ENCODE measurements at regions not wholly inside any gene's neighbourhood (a gene's known extent, or its start where the extent isn't known, plus 50 kb on each side); places are given as distances from the start of the nearest gene placed in this dataset.

DNA sequence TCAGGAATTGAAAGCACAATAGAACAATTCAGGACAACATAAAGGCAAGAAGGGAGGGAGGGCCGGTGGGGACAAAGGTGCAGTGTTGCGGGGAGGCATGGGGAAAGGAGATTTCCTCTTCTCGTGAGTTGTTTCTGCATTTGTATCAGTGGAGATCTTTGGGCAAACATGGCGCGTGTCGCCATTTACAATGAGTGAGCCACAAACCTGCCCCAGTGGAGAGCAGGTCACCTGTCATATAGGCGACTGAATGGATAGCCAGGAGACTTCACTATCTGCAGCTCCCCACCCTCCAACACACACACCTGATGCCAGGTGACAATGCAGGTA lies 87.7 kb upstream of the SLC45A1 start:
- TF ChIP-seq CTCF (IDR thresholded peaks at IDR 0.05): no peak
- TF ChIP-seq POLR2AphosphoS5 (IDR thresholded peaks at IDR 0.05; ENCODE audit: low read depth, low read length): no peak
- TF ChIP-seq, protein P1, sequence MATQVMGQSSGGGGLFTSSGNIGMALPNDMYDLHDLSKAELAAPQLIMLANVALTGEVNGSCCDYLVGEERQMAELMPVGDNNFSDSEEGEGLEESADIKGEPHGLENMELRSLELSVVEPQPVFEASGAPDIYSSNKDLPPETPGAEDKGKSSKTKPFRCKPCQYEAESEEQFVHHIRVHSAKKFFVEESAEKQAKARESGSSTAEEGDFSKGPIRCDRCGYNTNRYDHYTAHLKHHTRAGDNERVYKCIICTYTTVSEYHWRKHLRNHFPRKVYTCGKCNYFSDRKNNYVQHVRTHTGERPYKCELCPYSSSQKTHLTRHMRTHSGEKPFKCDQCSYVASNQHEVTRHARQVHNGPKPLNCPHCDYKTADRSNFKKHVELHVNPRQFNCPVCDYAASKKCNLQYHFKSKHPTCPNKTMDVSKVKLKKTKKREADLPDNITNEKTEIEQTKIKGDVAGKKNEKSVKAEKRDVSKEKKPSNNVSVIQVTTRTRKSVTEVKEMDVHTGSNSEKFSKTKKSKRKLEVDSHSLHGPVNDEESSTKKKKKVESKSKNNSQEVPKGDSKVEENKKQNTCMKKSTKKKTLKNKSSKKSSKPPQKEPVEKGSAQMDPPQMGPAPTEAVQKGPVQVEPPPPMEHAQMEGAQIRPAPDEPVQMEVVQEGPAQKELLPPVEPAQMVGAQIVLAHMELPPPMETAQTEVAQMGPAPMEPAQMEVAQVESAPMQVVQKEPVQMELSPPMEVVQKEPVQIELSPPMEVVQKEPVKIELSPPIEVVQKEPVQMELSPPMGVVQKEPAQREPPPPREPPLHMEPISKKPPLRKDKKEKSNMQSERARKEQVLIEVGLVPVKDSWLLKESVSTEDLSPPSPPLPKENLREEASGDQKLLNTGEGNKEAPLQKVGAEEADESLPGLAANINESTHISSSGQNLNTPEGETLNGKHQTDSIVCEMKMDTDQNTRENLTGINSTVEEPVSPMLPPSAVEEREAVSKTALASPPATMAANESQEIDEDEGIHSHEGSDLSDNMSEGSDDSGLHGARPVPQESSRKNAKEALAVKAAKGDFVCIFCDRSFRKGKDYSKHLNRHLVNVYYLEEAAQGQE (IDR thresholded peaks at IDR 0.05; ENCODE audit: insufficient read depth in 1 of 2, low read depth in 2 of 2, low read length in 1 of 2): no peak
- no peak for TF ChIP-seq SIN3A (IDR thresholded peaks at IDR 0.05; ENCODE audit: borderline replicate concordance, insufficient read depth, low read depth, low read length)
